Esophagus muscularis mucosa (tissue), 4 donors: ENCODE measurements at regions not wholly inside any gene's neighbourhood (a gene's known extent, or its start where the extent isn't known, plus 50 kb on each side); places are given as distances from the start of the nearest gene placed in this dataset.

Experiments
- DNase-seq: peaks from one replicate; pipeline ENCODE4 v3.0.0-alpha.2; 2017; ENCODE audit errors: extremely low spot score
- H3K27ac ChIP-seq, 4 donors: fragments of 200-600 bp; sonication (generic); replicated peaks in 1 of 4; 1 replicate in 3 of 4; 2 replicates in 1 of 4; pipeline ENCODE4 v1.5.1; 2016 to 2019; ENCODE audit warnings: mild to moderate bottlenecking in 1 of 4
- H3K27me3 ChIP-seq, 4 donors: fragments of 200-600 bp; sonication (generic); one replicate each; pipeline versions ENCODE4 v1.5.1 to v1.6.0; 2016 to 2019
- H3K36me3 ChIP-seq, 4 donors: fragments of 200-600 bp; sonication (generic); one replicate each; pipeline ENCODE4 v1.5.1; 2016 to 2019
- H3K4me1 ChIP-seq, 4 donors: fragments of 200-600 bp; sonication (generic); one replicate each; pipeline ENCODE4 v1.5.1; 2016 to 2019
- H3K4me3 ChIP-seq, 4 donors: fragments of 200-600 bp; sonication (generic); 1 replicate in 2 of 4; 2 replicates in 2 of 4; pipeline ENCODE4 v1.5.1; 2016 to 2019; ENCODE audit warnings: mild to moderate bottlenecking in 4 of 4, moderate library complexity in 1 of 4
- H3K9me3 ChIP-seq, 4 donors: fragments of 200-600 bp; sonication (generic); 1 replicate in 3 of 4; 2 replicates in 1 of 4; pipeline ENCODE4 v1.5.1; 2016 to 2019
- EP300 ChIP-seq: sonication (generic); formaldehyde crosslinking; IDR thresholded peaks from one replicate; pipeline ENCODE4 v1.6.1; 2017; ENCODE audit warnings: antibody characterized with exemption
- POLR2A ChIP-seq: fragments of 450-650 bp; IDR thresholded peaks from one replicate; pipeline ENCODE4 v1.6.1; 2017; ENCODE audit warnings: antibody characterized with exemption, moderate library complexity, mild to moderate bottlenecking, low read depth
- POLR2AphosphoS5 ChIP-seq, 2 donors: sonication (generic); formaldehyde crosslinking; IDR thresholded peaks; one replicate each; pipeline ENCODE4 v1.6.1; 2017; ENCODE audit warnings: antibody characterized with exemption in 2 of 2
- WGBS: methylation state at CpG from one replicate; pipeline ENCODE4 v1.1.5; 2018; 5-methylcytosine and 5-hydroxymethylcytosine counted together
- intact Hi-C: fragments of 100-400 bp; cut with DNase I; formaldehyde crosslinking; loops from one replicate; pipeline ENCODE4 v1.15.1; 2023
- TF ChIP-seq, protein P1 (sequence below), 3 experiments: fragments of 200-600 bp in 2 of 3; fragments of 450-650 bp in 1 of 3; sonication (generic) in 2 of 3; IDR thresholded peaks; one replicate each; pipeline ENCODE4 v1.5.1; 2017 to 2019; ENCODE audit warnings: antibody characterized with exemption in 3 of 3, mild to moderate bottlenecking in 2 of 3, moderate library complexity in 1 of 3

DNA sequence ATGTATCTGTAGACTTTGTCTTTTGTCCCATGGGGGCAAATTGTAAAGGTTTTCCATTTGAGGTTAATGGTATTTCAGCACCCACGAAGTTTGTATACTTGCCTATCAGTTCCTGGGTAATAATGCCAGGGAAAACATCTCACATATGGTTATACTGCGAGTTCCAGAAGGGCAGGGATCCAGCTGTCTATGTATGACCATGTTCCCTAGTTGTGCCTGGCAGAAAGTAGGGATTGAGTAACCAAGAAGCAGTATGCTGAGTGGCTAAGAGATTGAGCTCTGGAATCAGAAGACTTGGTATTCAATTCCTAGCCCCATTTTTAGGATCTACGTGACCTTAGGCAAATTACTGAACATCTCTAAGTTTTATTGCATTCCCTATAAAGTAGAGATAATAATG, 173.2 kb upstream of the PWP1 start:
- peaks cover 0 to 5% (median 0%) of the 10 kb centered on the region in 4 donors for H3K4me1 ChIP-seq
- peaks cover 0 to 11% (median 0%) of the 10 kb centered on the region in 4 donors for H3K27me3 ChIP-seq
- H3K36me3 ChIP-seq, result no peaks in the 10 kb centered on the region
- intact Hi-C loops, result no loop called here
- no peaks in the 10 kb centered on the region for H3K9me3 ChIP-seq
- TF ChIP-seq, protein P1, sequence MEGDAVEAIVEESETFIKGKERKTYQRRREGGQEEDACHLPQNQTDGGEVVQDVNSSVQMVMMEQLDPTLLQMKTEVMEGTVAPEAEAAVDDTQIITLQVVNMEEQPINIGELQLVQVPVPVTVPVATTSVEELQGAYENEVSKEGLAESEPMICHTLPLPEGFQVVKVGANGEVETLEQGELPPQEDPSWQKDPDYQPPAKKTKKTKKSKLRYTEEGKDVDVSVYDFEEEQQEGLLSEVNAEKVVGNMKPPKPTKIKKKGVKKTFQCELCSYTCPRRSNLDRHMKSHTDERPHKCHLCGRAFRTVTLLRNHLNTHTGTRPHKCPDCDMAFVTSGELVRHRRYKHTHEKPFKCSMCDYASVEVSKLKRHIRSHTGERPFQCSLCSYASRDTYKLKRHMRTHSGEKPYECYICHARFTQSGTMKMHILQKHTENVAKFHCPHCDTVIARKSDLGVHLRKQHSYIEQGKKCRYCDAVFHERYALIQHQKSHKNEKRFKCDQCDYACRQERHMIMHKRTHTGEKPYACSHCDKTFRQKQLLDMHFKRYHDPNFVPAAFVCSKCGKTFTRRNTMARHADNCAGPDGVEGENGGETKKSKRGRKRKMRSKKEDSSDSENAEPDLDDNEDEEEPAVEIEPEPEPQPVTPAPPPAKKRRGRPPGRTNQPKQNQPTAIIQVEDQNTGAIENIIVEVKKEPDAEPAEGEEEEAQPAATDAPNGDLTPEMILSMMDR (IDR thresholded peaks at IDR 0.05), result no peak
- TF ChIP-seq POLR2AphosphoS5 (IDR thresholded peaks at IDR 0.05) (no peak), POLR2A (no peak), EP300 (no peak)
- no peak overlapping the region for H3K27ac ChIP-seq
- H3K4me3 ChIP-seq, result no peak overlapping the region
- peak; percentile 29 for DNase-seq
- 45% methylated on average over 3 of the region's 3 CpGs for WGBS

- intact Hi-C loops, result no loop called here
- Histone ChIP-seq H3K4me3 (no peak overlapping the region), H3K27me3 (peaks cover 0 to 11% (median 0%) of the 10 kb centered on the region in 4 donors), H3K27ac (no peak overlapping the region), H3K36me3 (no peaks in the 10 kb centered on the region), H3K4me1 (peaks cover 0 to 5% (median 0%) of the 10 kb centered on the region in 4 donors), H3K9me3 (no peaks in the 10 kb centered on the region)
- WGBS, result 76% methylated on average over 5 of the region's 5 CpGs
- TF ChIP-seq, protein P1 (IDR thresholded peaks at IDR 0.05), result no peak
- TF ChIP-seq POLR2A, result no peak
- no peak for TF ChIP-seq EP300
- TF ChIP-seq POLR2AphosphoS5 (IDR thresholded peaks at IDR 0.05), result no peak
- DNase-seq, result peak; percentile 34
Observed at GRCh38 chr12:107513184-107513583, 172.4 kb upstream of the PWP1 start.

- TF ChIP-seq EP300, result no peak
- TF ChIP-seq POLR2A, result no peak
- TF ChIP-seq, protein P1 (IDR thresholded peaks at IDR 0.05), result no peak
- TF ChIP-seq POLR2AphosphoS5 (IDR thresholded peaks at IDR 0.05), result no peak
- Histone ChIP-seq H3K9me3 (no peaks in the 10 kb centered on the region), H3K27me3 (peaks cover 0 to 7% (median 0%) of the 10 kb centered on the region in 4 donors), H3K36me3 (no peaks in the 10 kb centered on the region), H3K4me3 (no peak overlapping the region), H3K27ac (no peak overlapping the region), H3K4me1 (peaks cover 0 to 5% (median 0%) of the 10 kb centered on the region in 4 donors)
- WGBS, result 90% methylated on average over 3 of the region's 3 CpGs
- intact Hi-C loops, result no loop called here
- peak; percentile 57 for DNase-seq
Observed at GRCh38 chr12:107513636-107514400, 171.8 kb upstream of the PWP1 start.

DNA sequence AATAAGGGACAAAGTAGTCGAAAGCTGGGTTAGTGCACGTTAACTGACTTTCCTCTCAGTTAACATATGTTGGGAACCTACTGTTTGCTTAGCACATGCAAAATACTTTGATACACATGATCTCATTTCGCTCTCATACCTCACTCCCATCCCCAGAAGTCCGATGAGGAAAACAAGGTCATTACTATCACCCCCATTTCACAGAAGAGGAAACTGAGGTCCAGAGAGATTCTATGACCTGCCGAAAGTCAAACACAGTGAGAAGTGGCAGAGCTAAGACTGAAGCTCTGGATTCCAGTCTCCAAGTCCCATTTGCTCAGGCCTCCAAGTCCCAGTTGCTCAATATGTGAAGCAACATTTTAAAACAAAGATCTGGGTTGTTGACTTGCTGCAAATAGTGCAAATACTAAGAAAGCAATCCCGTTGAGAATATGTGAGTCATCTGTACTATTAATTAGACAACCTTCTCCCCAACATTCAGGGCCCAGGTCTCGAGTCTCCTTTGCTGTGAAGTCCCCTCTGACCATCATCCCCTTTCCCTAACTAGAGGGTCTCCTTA, 170.6 kb upstream of the PWP1 start:
- no peak for DNase-seq
- Histone ChIP-seq H3K4me1 (peaks cover 0 to 5% (median 0%) of the 10 kb centered on the region in 4 donors), H3K36me3 (no peaks in the 10 kb centered on the region), H3K9me3 (no peaks in the 10 kb centered on the region), H3K27me3 (no peaks in the 10 kb centered on the region), H3K27ac (peak overlapping the region; percentile 22 to 57 (median 52)), H3K4me3 (no peak overlapping the region)
- intact Hi-C loops, result no loop called here
- 76% methylated on average over 7 of the region's 7 CpGs for WGBS
- TF ChIP-seq EP300, result no peak
- no peak for TF ChIP-seq POLR2A
- peak in 1 of 2 donors; percentile 40 for TF ChIP-seq POLR2AphosphoS5 (IDR thresholded peaks at IDR 0.05)
- TF ChIP-seq, protein P1 (IDR thresholded peaks at IDR 0.05), result no peak
